Activated CD8-positive, alpha-beta T cell treated with anti-CD3 and anti-CD28 coated beads, Interleukin-2, amount 10 ng/mL, durations not matched to agents 7 days and 5 days (primary cell): ENCODE measurements at regions not wholly inside any gene's neighbourhood (a gene's known extent, or its start where the extent isn't known, plus 50 kb on each side); places are given as distances from the start of the nearest gene placed in this dataset.

Source experiments
- ATAC-seq: fragments of 150-1000 bp; cut with Tn5 transposase; one replicate; pipeline ENCODE4 v1.10.0; 2021; ENCODE audit warnings: moderate library complexity
- CTCF ChIA-PET: fragments of 350-600 bp; sonication (Branson Sonifier 250); formaldehyde crosslinking; loops from one replicate; lab custom pipeline; 2021; ENCODE audit warnings: antibody characterized with exemption; lab: Charles Lee
- POLR2A ChIA-PET: fragments of 350-600 bp; sonication (Branson Sonifier 250); formaldehyde crosslinking; loops from one replicate; lab custom pipeline; 2021; ENCODE audit warnings: antibody characterized with exemption; lab: Charles Lee
- DNase-seq: peaks from one replicate; pipeline ENCODE4 v3.0.0-alpha.2; 2020
- H3K27ac Mint-ChIP-seq: one replicate; pipeline ENCODE4 v1.8.0; 2021; ENCODE audit warnings: mild to moderate bottlenecking, mixed read lengths
- H3K27me3 Mint-ChIP-seq: one replicate; pipeline ENCODE4 v1.8.0; 2021; ENCODE audit warnings: low read depth, mixed read lengths
- H3K36me3 Mint-ChIP-seq: one replicate; pipeline ENCODE4 v1.8.0; 2021; ENCODE audit warnings: low read depth, mixed read lengths
- H3K4me1 Mint-ChIP-seq: one replicate; pipeline ENCODE4 v1.8.0; 2021; ENCODE audit warnings: low read depth, mixed read lengths
- H3K4me3 Mint-ChIP-seq: one replicate; pipeline ENCODE4 v1.8.0; 2021; ENCODE audit warnings: mild to moderate bottlenecking, mixed read lengths
- H3K9me3 Mint-ChIP-seq: one replicate; pipeline ENCODE4 v1.8.0; 2022; ENCODE audit warnings: mixed read lengths; ENCODE audit not compliant: insufficient read depth

DNA sequence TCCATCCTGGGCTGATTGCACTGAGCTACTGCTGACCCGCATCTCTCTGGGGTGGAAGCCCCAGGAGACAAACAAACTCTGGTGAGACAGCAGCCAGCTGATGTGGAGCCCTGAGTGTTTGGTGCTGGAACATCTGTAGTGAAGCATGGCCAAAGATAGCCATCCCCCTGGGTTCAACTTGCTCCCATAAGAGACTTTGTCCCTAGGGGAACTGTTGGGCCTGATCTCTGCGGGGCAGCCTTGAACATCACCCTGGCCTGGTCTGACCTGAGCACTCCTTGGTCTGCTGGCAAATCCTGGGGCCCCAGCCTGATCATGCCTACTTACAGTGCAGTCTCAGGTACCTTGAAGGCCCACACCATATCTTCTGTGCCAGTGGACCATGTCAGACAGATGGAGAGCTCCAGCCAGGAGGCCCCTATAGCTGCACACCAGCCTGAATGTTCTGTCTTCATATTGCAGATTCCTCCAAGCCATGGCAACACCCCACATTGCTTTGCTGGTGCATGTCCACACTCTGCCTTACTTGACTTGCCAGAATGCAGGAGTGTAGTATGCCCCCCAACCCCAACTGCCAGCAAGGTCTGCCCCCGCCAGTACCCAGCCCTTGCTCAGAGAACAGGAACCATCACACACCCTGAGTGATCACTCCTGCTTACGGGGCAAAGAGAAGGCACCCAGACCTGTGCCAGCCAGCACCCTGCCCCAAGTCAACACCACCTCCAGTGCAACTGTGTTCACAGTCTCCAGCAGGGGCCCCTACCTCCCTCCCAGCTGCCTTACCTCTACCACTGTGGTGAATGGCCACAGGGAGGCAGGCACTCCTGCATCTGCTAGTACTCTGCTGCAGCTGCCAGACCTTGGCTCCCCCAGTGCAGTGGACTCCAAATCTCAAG, 690.5 kb upstream of the NR5A2 start:
- Mint-ChIP-seq H3K9me3 (no peaks in the 10 kb centered on the region), H3K36me3 (no peaks in the 10 kb centered on the region), H3K27me3 (peaks cover 20% of the 10 kb centered on the region), H3K27ac (no peak overlapping the region), H3K4me3 (no peak overlapping the region), H3K4me1 (no peaks in the 10 kb centered on the region)
- ATAC-seq (no peak), DNase-seq (no peak)
- ChIA-PET CTCF (no interaction called here), POLR2A (no interaction called here)

DNA sequence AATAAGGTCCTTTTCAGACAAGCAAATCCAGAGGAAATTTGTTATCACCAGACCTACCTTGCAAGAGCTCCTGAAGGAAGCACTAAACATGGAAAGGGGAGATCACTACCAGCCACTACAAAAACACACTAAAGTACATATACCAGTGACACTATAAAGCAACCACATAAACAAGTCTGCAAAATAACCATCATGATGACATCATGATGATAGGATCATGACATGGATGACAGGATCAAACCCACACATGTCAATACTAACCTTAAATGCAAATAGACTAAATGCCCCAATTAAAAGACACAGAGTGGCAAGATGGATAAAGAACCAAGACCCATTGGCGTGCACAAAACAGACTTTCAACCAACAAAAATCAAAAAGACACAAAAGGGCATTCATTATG, 688.8 kb upstream of the NR5A2 start:
- Mint-ChIP-seq H3K27ac (no peak overlapping the region), H3K36me3 (no peaks in the 10 kb centered on the region), H3K4me1 (no peaks in the 10 kb centered on the region), H3K9me3 (no peaks in the 10 kb centered on the region), H3K4me3 (no peak overlapping the region), H3K27me3 (peaks cover 27% of the 10 kb centered on the region)
- CTCF ChIA-PET = no interaction called here
- ATAC-seq (no peak), DNase-seq (no peak)
- POLR2A ChIA-PET = no interaction called here

DNA sequence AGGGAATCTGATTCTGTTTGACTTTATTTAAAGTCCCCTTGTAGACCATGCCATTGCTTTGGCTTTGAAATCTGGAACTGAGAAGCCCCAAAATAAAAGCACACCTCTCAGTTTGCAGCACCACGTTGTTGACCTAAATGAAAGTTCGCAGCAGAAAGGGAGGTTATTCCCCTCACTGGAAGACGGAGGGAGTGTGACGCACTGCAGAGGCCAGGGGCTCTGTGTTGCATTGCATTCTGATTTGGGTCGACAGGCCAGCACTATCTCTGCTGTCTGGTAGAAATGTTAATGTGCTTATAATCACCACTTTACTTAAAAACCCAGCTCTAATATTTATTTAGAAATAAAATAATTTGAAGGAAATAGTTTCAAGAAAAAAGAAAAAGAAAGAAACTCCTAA, 675.2 kb upstream of the NR5A2 start:
- no peaks in the 10 kb centered on the region for H3K36me3 Mint-ChIP-seq
- H3K9me3 Mint-ChIP-seq = peaks cover 5% of the 10 kb centered on the region
- no peak overlapping the region for H3K27ac Mint-ChIP-seq
- peaks cover 7% of the 10 kb centered on the region for H3K27me3 Mint-ChIP-seq
- ChIA-PET CTCF (no interaction called here), POLR2A (no interaction called here)
- H3K4me3 Mint-ChIP-seq = no peak overlapping the region
- ATAC-seq (no peak), DNase-seq (no peak)
- H3K4me1 Mint-ChIP-seq = no peaks in the 10 kb centered on the region

DNA sequence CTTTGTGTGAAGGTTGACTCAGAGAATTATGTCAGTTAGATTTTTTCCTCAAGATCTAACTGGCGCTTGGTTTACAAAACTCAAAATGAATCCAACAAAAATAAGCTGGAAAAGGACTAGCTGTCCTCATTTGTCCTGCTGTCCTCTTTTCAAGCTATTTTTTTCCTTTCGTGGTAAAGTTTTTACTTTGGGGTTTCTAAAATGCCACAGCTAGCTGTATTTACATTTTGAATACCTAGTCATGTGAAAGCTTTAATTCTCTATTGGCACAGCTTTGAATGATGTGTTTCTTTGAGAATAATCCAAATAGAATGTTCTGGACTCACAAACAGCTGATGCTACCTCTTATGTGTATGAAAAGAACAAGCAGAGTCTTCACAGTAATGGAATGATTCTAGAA, 673.6 kb upstream of the NR5A2 start:
- Mint-ChIP-seq H3K36me3 (no peaks in the 10 kb centered on the region), H3K4me3 (no peak overlapping the region), H3K9me3 (peaks cover 5% of the 10 kb centered on the region), H3K4me1 (no peaks in the 10 kb centered on the region), H3K27me3 (peaks cover 3% of the 10 kb centered on the region), H3K27ac (no peak overlapping the region)
- ChIA-PET POLR2A (no interaction called here), CTCF (no interaction called here)
- ATAC-seq (no peak), DNase-seq (no peak)

DNA sequence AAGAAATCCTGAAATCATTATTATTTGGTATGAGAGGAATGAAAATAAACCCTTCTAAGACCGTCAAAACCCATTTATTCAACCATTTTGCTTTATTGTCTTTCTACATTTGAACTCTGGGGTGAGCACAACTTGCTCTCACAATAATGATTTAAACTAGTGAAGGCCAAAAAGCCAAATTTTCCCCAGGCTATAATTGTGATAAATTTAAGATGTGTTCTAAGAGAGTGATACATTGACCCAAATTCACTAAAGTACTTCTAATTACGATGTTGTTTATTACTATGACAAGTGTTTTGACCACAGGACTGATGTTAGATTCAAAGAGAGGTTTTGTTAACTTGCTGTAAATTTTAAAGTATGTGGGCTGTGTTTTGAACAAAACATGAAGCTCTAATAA, 670.9 kb upstream of the NR5A2 start:
- Mint-ChIP-seq H3K27me3 (peaks cover 3% of the 10 kb centered on the region), H3K4me3 (no peak overlapping the region), H3K36me3 (no peaks in the 10 kb centered on the region), H3K27ac (no peak overlapping the region), H3K4me1 (no peaks in the 10 kb centered on the region), H3K9me3 (no peaks in the 10 kb centered on the region)
- CTCF ChIA-PET = no interaction called here
- ATAC-seq (no peak), DNase-seq (no peak)
- POLR2A ChIA-PET = no interaction called here

GRCh38 chr1:199357599-199357998, 669.9 kb upstream of the NR5A2 start:
- ChIA-PET CTCF (no interaction called here), POLR2A (no interaction called here)
- Mint-ChIP-seq H3K27ac (no peak overlapping the region), H3K36me3 (no peaks in the 10 kb centered on the region), H3K4me1 (no peaks in the 10 kb centered on the region), H3K27me3 (peaks cover 4% of the 10 kb centered on the region), H3K4me3 (no peak overlapping the region), H3K9me3 (no peaks in the 10 kb centered on the region)
- ATAC-seq = no peak
- DNase-seq = no peak

GRCh38 chr1:199362996-199363395, 664.5 kb upstream of the NR5A2 start:
- no peak for ATAC-seq

GRCh38 chr1:199373139-199373538, 654.4 kb upstream of the NR5A2 start:
- Mint-ChIP-seq H3K36me3 (no peaks in the 10 kb centered on the region), H3K27ac (no peak overlapping the region), H3K4me3 (no peak overlapping the region), H3K27me3 (peaks cover 2% of the 10 kb centered on the region), H3K4me1 (no peaks in the 10 kb centered on the region), H3K9me3 (no peaks in the 10 kb centered on the region)
- ATAC-seq (no peak), DNase-seq (no peak)
- POLR2A ChIA-PET = no interaction called here
- CTCF ChIA-PET = no interaction called here

More at GRCh38 chr1:199362996-199363395, 664.5 kb upstream of the NR5A2 start:
- Mint-ChIP-seq H3K4me1 (no peaks in the 10 kb centered on the region), H3K9me3 (no peaks in the 10 kb centered on the region), H3K27me3 (peaks cover 4% of the 10 kb centered on the region), H3K4me3 (no peak overlapping the region), H3K27ac (no peak overlapping the region), H3K36me3 (no peaks in the 10 kb centered on the region)
- POLR2A ChIA-PET = no interaction called here
- DNase-seq = no peak
- CTCF ChIA-PET = no interaction called here

- ATAC-seq (no peak), DNase-seq (no peak)
- Mint-ChIP-seq H3K27me3 (no peaks in the 10 kb centered on the region), H3K9me3 (no peaks in the 10 kb centered on the region), H3K36me3 (no peaks in the 10 kb centered on the region), H3K4me1 (no peaks in the 10 kb centered on the region), H3K27ac (no peak overlapping the region), H3K4me3 (no peak overlapping the region)
- ChIA-PET CTCF (no interaction called here), POLR2A (no interaction called here)
These were observed 650.3 kb upstream of the NR5A2 start for GRCh38 chr1:199377211-199377610.

GRCh38 chr1:199383793-199384192, 643.7 kb upstream of the NR5A2 start:
- POLR2A ChIA-PET = no interaction called here
- Mint-ChIP-seq H3K27ac (no peak overlapping the region), H3K4me3 (no peak overlapping the region), H3K36me3 (no peaks in the 10 kb centered on the region), H3K9me3 (no peaks in the 10 kb centered on the region), H3K4me1 (no peaks in the 10 kb centered on the region), H3K27me3 (peaks cover 2% of the 10 kb centered on the region)
- DNase-seq = no peak
- no peak for ATAC-seq
- CTCF ChIA-PET = no interaction called here

DNA sequence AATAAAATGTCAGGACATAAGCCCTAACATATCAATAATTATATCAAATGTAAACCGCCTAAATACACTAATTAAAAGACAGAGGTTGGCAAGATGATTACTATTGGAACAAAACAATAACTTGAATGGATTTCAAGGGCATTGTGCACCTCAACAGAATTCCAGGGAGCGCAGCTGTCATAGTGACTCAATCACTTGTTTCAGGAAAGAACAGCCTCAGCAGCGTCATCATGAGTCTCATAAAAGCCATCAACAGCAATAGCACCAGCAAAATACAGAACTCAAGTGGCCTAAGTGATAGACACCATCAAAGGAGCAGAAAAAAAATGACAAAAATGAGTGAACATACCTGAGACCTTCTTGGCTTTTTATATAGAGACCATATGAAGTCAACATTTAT, 632.7 kb upstream of the NR5A2 start:
- H3K9me3 Mint-ChIP-seq = peaks cover 2% of the 10 kb centered on the region

DNA sequence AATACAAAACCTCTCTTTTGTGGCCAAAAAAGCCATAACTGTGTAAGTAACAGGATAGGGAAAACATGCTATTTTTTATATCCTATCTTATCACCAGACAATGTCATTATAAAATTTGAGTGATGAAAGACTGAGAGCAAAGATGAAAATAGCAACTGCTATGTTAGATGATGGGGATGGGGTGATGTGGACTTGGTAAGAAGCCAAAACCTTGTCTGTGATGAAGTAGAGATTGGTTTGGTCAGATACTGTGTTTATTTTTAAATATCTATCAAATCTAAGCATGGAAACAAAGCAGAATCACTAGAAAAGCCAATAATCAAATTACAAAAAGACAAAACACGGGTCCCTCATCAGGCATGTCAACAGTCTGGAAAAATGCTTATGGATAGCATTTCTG, 631.1 kb upstream of the NR5A2 start:
- H3K36me3 Mint-ChIP-seq = no peaks in the 10 kb centered on the region
- DNase-seq = no peak

More for the DNA sequence above, 632.7 kb upstream of the NR5A2 start:
- ATAC-seq = no peak
- H3K4me3 Mint-ChIP-seq = no peak overlapping the region
- H3K36me3 Mint-ChIP-seq = no peaks in the 10 kb centered on the region
- POLR2A ChIA-PET = no interaction called here
- no peaks in the 10 kb centered on the region for H3K4me1 Mint-ChIP-seq
- no peak for DNase-seq
- CTCF ChIA-PET = no interaction called here
- peaks cover 2% of the 10 kb centered on the region for H3K27me3 Mint-ChIP-seq
- H3K27ac Mint-ChIP-seq = no peak overlapping the region

More for the DNA sequence above, 631.1 kb upstream of the NR5A2 start:
- Mint-ChIP-seq H3K4me1 (peaks cover 4% of the 10 kb centered on the region), H3K9me3 (no peaks in the 10 kb centered on the region), H3K4me3 (no peak overlapping the region), H3K27ac (no peak overlapping the region), H3K27me3 (peaks cover 2% of the 10 kb centered on the region)
- ChIA-PET CTCF (no interaction called here), POLR2A (no interaction called here)
- no peak for ATAC-seq
